Activated naive CD4-positive, alpha-beta T cell treated with anti-CD3 and anti-CD28 coated beads, Interleukin-2, amount 50 U/mL, for 16 hours (primary cell): ENCODE measurements at regions not wholly inside any gene's neighbourhood (a gene's known extent, or its start where the extent isn't known, plus 50 kb on each side); places are given as distances from the start of the nearest gene placed in this dataset.
"Not testable (repeated sequence)": the region's sequence is repeated elsewhere in the genome, so short reads cannot be mapped to it uniquely, and the experiment has no call there.

Experiments
- DNase-seq: peaks from one replicate; pipeline ENCODE4 v3.0.0-alpha.2; 2020

DNA sequence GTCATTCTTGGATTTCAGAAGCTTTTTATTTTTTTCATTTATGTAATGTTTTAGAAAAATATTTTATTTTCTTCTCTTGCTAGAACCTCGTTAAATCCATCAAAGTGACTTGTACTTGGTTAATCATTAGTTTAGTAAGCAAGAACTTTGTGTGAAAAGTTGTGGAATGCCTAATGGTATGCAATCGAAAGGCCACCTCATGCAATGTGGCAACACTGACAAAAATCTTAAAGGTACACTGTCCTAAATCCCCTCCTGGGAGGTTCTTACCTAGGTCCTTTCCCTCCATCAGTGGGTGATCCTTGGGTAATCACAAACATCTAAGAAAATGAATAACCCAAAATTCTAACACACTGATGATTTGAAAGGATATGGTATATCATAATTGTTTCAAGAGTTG lies 304.2 kb downstream of the DNAH5 start:
- DNase-seq, result no peak

DNA sequence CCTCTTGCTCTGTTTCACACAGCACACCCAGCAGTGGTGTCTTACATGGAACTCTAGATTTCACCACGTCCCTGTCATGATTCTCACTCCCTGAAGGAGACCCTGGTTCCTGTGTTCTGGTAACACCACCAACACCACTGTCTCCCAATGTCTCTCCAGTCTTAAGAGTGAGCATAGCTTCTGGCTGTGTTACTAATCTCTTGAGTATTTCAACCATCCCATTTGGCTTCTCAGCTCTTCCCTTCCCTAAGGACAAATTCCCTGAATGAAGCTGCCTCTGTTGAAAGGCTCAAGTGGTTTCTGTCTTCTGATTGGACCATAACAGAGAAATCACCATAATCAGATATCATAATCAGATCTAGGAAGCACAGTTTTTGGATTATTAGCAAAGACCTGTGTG lies 311.8 kb downstream of the DNAH5 start:
- no peak for DNase-seq

DNA sequence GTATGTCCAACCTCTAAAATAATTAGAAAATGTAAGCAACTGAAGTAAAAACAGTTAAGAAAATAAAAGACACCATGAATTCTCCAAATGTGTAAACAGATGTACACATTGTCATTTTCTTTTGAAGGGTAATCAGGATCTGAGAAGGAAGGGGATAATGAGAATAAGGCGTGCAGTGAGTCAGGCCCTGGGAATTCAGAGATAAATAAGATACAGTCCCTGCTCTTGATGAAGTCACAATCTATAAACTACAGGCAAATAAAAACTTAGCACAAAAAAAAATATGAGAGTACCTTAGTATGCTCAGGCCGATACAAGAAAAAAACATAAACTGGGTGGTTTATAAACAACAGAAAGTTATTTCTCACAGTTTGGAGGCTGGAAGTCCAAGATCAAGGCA lies 315.3 kb downstream of the DNAH5 start:
- DNase-seq, result no peak

GRCh38 chr5:13627673-13628454 lies 316.6 kb downstream of the DNAH5 start:
- no peak for DNase-seq

DNA sequence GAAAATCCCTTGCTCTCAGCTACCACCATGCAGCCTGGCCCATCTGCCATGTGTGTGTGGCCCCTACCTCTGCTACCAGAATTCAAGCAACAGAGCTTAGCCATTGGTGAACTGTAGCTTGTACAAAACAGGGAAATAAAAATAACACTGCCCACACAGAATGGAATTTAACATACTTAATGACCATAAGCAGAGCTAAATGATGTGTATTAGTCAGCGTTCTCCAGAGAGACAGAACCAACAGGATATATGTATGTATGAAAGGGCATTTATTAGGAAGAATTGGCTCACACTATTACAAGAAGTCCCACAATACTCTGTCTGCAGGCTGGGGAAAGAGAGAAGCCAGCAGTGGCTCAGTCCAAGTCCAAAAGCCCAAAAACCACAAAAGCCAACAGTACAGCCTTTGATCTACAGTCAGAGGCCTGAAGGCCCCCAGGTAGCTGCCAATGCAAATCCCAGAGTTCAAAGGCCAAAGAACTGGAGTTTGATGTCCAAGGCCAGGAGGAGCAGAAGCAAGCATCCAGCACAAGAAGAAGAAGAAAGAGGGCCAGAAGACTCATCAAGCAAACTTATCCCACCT lies 318.8 kb downstream of the DNAH5 start:
- DNase-seq, result no peak

DNA sequence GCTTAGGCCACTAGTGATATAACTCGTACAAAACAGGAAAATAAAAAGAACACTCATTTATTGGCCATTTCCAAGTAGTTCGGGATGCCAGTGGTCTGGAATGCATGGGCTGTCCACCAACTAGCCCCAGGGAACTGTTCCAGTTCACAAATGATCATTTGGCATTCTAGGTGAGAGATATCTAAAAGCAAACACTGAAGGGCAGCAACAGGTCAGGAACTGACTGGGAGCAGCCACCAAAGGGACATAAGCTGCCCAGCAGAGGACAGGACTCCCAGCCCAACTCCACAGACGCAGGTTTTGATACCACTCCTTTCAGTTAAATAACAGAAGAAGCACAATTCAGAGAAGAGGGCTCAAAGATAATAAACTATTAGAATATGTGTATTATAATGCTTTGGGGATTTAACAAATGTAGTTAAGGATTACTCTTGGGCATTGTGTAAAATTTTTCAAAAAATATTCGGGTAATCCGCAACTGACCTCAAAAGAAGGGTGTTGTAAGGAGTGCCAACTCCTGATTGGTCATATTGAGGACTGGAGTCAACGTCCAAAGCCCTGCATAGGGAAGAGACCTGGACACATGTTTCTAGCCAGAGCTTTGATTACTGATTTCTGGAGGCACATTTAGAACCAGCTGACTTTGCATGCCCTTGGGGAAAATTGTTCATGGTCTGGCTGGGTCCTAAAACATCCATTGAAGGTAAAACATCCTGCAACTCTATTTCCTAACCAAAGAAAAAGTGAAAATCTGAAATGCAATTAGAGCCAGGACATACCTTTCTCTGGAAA lies 320.0 kb downstream of the DNAH5 start:
- DNase-seq, result no peak

DNA sequence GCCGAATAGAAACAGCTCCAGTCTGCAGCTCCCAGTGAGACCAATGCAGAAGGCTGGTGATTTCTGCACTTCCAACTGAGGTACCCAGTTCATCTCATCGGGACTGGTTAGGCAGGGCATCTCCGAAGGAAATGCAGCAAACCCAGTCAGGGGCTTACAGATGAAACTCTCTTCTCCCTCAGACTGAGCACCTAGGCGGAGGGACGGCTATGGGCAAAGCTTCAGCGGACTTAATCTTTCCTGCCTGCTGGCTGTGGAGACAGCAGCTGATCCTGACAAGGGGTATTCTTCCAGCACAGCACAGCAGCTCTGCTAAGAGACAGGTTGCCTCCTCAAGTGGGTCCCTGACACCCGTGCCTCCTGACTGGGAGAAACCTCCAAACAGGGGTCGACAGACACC lies 330.9 kb downstream of the DNAH5 start:
- no peak for DNase-seq

GRCh38 chr5:13611604-13612003 lies 332.9 kb downstream of the DNAH5 start:
- DNase-seq, result no peak

- no peak for DNase-seq
These were observed 335.0 kb downstream of the DNAH5 start for GRCh38 chr5:13609504-13609903.

GRCh38 chr5:13606051-13606450 lies 338.4 kb downstream of the DNAH5 start:
- no peak for DNase-seq

DNA sequence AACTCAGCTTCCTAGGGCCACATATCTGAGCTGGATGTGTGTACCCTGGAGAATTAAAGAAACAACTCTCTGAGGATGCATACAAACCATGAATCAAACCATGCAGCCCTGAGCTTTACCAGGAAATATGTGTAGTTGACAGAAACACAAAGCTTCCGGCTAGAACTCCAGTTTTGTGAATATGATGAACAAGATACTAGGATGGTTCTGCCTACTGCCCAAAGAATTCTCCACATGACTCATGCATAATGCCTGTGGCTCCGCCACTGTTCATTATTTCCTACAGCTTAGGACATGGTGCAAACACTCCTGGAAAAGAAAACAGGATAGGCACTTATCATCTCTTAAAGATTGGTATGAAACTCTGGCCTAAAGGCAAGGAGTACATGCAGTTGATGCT lies 343.4 kb downstream of the DNAH5 start:
- DNase-seq, result no peak

DNA sequence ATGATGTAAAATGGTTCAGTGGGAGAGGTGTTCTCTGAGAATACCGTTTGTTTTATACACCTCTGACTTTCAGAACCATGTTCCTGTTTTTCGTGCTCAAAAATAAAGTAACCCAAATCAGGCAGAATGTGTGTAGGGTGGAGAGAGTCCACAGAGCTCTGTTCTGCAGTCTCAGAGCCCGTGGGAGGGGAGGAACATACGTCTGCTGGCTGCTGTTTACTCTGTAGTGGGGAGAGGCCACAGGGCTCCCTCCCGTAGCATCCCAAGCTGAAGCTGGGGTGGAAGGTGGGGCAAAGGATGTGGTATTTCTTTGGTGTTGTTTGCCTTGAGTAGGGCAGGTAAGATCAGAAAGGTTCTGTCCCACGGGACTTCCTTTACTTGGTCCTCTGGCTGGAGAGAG lies 348.5 kb downstream of the DNAH5 start:
- no peak for DNase-seq

DNA sequence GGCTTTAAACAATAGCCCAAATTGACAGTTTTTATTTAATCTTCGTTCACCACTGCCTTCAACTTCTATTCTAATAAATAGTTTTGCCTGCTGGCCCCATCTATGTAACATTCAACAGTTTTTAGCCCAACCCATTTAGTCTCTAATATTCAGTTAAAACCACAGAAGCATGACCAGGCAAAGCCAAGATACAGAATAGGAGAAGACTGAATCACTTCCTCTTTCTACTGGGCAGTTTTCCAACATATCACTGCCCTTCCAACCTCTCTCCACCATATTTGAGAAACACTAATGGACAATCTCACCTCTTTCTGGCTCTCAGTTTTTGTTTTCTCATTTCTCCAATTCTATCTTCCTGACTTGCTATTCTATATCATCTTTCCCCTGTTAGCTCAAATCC lies 352.9 kb downstream of the DNAH5 start:
- no peak for DNase-seq

- DNase-seq, result no peak
These were observed 359.2 kb downstream of the DNAH5 start for GRCh38 chr5:13585324-13585723.

GRCh38 chr5:13581914-13582313 lies 362.6 kb downstream of the DNAH5 start:
- DNase-seq, result no peak

DNA sequence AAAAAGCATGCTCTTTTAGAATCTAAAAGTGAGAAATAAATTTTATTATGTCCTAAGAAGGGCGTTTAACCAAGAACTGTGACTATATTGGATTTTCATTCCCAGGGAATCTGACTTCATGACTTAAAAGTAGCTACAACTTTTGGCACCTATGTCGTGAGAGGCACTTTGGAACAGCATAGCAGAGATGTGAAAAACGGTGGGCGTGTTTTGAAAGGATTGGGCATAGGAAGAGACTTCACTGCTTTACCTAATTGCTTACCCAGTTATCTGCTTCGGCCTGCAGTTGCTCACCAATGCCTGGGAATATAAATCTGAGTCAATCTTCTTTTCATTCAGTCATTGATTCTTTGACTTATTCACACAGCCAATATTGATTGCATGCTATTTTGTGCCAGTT lies 363.4 kb downstream of the DNAH5 start:
- DNase-seq, result no peak

- no peak for DNase-seq
These were observed 364.4 kb downstream of the DNAH5 start for GRCh38 chr5:13580058-13580457.

DNA sequence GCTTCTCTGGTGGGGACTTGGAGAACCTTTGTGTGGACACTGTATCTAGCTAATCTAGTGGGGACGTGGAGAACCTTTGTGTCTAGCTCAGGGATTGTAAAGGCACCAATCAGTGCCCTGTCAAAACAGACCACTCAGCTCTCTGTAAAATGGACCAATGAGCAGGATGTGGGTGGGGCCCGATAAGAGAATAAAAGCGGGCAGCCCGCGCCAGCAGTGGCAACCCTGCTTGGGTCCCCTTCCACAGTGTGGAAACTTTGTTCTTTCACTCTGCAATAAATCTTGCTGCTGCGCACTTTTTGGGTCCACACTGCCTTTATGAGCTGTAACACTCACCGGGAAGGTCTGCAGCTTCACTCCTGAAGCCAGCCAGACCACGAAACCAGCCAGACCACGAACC lies 365.4 kb downstream of the DNAH5 start:
- not testable (repeated sequence) for DNase-seq

DNA sequence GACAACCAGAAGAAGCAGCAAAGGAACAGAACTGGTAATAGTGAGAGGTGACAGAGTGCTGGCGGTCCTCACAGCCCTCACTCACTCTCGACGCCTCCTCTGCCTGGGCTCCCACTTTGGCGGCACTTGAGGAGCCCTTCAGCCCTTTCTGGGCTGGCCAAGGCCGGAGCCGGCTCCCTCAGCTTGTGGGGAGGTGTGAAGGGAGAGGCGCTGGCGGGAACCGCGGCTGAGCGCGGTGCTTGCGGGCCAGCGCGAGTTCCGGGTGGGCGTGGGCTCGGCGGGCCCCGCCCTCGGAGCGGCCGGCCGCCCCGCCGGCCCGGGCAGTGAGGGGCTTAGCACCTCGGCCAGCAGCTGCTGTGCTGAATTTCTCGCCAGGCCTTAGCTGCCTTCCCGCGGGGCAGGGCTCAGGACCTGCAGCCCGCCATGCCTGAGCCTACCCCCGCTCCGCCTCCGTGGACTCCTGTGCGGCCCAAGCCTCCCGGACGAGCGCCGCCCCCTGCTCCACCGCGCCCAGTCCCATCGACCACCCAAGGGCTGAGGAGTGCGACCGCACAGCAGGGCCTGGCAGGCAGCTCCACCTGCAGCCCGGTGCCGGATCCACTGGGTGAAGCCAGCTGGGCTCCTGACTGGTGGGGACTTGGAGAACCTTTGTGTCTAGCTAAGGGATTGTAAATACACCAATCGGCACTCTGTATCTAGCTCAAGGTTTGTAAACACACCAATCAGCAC lies 366.0 kb downstream of the DNAH5 start:
- DNase-seq, result not testable (repeated sequence)

- DNase-seq, result no peak
These were observed 369.9 kb downstream of the DNAH5 start for GRCh38 chr5:13574574-13574973.

GRCh38 chr5:13572163-13572562 lies 372.3 kb downstream of the DNAH5 start:
- DNase-seq, result no peak

- DNase-seq, result no peak
These were observed 375.3 kb downstream of the DNAH5 start for GRCh38 chr5:13569090-13569715.

DNA sequence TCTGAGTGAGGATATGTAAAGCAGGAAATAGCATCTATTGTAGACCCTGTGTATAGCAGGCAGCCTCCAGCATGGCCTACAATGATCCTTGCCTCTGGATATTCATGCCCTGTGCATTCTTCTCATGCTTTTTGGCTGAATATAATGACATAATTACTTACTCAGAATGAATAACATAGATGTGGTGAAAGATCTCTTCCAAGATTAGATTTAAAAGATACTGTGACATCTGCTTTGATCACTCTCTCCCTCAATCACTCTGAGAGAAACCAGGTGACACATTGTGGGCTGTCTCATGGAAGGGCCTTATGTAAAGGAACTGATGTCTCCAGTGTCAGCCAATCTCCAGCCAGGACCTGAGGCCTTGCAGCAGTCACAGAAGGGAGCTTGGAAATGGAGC lies 376.7 kb downstream of the DNAH5 start:
- DNase-seq, result no peak
